ENCODE measurements at regions not wholly inside any gene's neighbourhood (a gene's known extent, or its start where the extent isn't known, plus 50 kb on each side); places are given as distances from the start of the nearest gene placed in this dataset.
A peak's percentile ranks its signal among the peaks of the same experiment; 100 is the strongest.

DNA sequence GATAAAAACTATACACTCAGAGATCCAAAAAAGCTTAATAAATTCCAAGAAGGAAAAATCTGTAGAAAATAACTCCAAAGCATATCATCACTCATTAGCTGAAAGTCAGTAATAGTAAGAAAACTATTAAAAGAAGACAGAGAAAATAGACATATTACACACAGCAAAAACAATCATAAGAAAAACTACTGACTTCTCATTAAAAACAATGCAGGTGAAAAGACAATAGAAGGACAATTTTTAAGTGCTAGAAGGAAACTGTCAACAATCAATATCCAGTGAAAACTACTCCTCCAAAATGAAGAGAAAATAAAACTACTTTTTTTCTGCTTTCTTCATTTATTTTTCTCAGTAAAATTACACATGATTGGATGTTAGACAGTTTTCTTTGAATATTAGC lies 56.5 kb downstream of the BLID start:
- no peak for ATAC-seq
- CTCF ChIA-PET, result no interaction called here
- POLR2A ChIA-PET, result no interaction called here

DNA sequence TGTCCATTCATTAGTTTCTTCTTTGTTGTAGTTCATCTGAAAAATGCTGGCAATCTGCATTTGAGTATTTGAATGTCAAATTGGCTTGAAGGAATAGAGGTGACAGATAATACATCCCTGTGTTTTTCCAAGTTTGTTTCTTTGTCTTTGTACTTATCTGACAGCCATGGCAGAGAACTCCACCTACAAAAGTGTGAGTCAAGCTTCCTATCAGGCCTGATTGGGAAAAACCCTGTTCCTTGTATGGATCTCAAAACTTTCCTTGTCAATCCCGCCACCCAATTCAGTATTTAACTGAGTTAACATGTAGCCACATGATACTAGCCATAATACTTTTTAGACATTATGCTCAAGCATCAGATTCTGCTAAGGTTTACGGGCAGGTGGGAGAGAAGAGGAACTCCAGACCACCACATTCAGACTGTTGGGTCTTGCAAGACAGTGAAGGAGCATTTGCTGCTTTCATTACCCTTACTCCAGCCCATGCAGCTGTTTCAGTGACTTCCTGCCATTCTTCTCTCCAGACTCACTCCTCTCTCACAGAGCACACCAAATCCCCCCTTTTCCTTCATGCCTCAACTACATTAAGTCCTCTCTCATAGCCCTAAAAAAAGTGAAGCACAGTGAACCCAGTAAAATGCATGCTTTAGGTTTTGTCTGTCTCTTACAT lies 65.9 kb downstream of the BLID start:
- no peak for DNase-seq (ENCODE audit: low spot score)
- POLR2A ChIA-PET, result no interaction called here
- Mint-ChIP-seq H3K4me1 (no peaks in the 10 kb centered on the region), H3K9me3 (peaks cover 19% of the 10 kb centered on the region), H3K27me3 (ENCODE audit: low read depth) (no peaks in the 10 kb centered on the region), H3K4me3 (no peak overlapping the region), H3K36me3 (peaks cover 14% of the 10 kb centered on the region; the same call in 1 of the 2 replicates), H3K27ac (no peak overlapping the region)
- CTCF ChIA-PET, result interaction anchor here (1.3 kb wide), 1 partner anchor 395 kb away, joined by 3 read pairs; no protein-coding TSS in a partner anchor
- no peak for TF ChIP-seq ZNF232 (CRISPR knock-in tag; IDR thresholded peaks at IDR 0.05)
- no peak for TF ChIP-seq ZNF416 (CRISPR knock-in tag; IDR thresholded peaks at IDR 0.05)
- TF ChIP-seq NR2C2 (CRISPR knock-in tag; IDR thresholded peaks at IDR 0.05), result no peak
- TF ChIP-seq, protein P1, sequence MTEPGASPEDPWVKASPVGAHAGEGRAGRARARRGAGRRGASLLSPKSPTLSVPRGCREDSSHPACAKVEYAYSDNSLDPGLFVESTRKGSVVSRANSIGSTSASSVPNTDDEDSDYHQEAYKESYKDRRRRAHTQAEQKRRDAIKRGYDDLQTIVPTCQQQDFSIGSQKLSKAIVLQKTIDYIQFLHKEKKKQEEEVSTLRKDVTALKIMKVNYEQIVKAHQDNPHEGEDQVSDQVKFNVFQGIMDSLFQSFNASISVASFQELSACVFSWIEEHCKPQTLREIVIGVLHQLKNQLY (CRISPR knock-in tag; IDR thresholded peaks at IDR 0.05), result no peak
- no peak for TF ChIP-seq ZNF671 (CRISPR knock-in tag; IDR thresholded peaks at IDR 0.05)
- TF ChIP-seq, protein P2, sequence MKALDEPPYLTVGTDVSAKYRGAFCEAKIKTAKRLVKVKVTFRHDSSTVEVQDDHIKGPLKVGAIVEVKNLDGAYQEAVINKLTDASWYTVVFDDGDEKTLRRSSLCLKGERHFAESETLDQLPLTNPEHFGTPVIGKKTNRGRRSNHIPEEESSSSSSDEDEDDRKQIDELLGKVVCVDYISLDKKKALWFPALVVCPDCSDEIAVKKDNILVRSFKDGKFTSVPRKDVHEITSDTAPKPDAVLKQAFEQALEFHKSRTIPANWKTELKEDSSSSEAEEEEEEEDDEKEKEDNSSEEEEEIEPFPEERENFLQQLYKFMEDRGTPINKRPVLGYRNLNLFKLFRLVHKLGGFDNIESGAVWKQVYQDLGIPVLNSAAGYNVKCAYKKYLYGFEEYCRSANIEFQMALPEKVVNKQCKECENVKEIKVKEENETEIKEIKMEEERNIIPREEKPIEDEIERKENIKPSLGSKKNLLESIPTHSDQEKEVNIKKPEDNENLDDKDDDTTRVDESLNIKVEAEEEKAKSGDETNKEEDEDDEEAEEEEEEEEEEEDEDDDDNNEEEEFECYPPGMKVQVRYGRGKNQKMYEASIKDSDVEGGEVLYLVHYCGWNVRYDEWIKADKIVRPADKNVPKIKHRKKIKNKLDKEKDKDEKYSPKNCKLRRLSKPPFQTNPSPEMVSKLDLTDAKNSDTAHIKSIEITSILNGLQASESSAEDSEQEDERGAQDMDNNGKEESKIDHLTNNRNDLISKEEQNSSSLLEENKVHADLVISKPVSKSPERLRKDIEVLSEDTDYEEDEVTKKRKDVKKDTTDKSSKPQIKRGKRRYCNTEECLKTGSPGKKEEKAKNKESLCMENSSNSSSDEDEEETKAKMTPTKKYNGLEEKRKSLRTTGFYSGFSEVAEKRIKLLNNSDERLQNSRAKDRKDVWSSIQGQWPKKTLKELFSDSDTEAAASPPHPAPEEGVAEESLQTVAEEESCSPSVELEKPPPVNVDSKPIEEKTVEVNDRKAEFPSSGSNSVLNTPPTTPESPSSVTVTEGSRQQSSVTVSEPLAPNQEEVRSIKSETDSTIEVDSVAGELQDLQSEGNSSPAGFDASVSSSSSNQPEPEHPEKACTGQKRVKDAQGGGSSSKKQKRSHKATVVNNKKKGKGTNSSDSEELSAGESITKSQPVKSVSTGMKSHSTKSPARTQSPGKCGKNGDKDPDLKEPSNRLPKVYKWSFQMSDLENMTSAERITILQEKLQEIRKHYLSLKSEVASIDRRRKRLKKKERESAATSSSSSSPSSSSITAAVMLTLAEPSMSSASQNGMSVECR (CRISPR knock-in tag; IDR thresholded peaks at IDR 0.05; ENCODE audit: borderline replicate concordance), result no peak
- TF ChIP-seq, protein P3, sequence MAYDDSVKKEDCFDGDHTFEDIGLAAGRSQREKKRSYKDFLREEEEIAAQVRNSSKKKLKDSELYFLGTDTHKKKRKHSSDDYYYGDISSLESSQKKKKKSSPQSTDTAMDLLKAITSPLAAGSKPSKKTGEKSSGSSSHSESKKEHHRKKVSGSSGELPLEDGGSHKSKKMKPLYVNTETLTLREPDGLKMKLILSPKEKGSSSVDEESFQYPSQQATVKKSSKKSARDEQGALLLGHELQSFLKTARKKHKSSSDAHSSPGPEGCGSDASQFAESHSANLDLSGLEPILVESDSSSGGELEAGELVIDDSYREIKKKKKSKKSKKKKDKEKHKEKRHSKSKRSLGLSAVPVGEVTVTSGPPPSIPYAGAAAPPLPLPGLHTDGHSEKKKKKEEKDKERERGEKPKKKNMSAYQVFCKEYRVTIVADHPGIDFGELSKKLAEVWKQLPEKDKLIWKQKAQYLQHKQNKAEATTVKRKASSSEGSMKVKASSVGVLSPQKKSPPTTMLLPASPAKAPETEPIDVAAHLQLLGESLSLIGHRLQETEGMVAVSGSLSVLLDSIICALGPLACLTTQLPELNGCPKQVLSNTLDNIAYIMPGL (CRISPR knock-in tag; IDR thresholded peaks at IDR 0.05), result no peak
- no peak for TF ChIP-seq HMGA2 (CRISPR knock-in tag; IDR thresholded peaks at IDR 0.05)
- TF ChIP-seq OVOL2 (CRISPR knock-in tag; IDR thresholded peaks at IDR 0.05; ENCODE audit: borderline replicate concordance), result no peak
- no peak for TF ChIP-seq MXD4 (CRISPR knock-in tag; IDR thresholded peaks at IDR 0.05; ENCODE audit: borderline replicate concordance)
- TF ChIP-seq, protein P4, sequence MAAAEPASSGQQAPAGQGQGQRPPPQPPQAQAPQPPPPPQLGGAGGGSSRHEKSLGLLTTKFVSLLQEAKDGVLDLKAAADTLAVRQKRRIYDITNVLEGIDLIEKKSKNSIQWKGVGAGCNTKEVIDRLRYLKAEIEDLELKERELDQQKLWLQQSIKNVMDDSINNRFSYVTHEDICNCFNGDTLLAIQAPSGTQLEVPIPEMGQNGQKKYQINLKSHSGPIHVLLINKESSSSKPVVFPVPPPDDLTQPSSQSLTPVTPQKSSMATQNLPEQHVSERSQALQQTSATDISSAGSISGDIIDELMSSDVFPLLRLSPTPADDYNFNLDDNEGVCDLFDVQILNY (CRISPR knock-in tag; IDR thresholded peaks at IDR 0.05), result no peak
- no peak for TF ChIP-seq JAZF1 (CRISPR knock-in tag; IDR thresholded peaks at IDR 0.05)
- TF ChIP-seq, protein P5, sequence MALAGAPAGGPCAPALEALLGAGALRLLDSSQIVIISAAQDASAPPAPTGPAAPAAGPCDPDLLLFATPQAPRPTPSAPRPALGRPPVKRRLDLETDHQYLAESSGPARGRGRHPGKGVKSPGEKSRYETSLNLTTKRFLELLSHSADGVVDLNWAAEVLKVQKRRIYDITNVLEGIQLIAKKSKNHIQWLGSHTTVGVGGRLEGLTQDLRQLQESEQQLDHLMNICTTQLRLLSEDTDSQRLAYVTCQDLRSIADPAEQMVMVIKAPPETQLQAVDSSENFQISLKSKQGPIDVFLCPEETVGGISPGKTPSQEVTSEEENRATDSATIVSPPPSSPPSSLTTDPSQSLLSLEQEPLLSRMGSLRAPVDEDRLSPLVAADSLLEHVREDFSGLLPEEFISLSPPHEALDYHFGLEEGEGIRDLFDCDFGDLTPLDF (CRISPR knock-in tag; IDR thresholded peaks at IDR 0.05), result no peak
- no peak for TF ChIP-seq TP53 (CRISPR knock-in tag; IDR thresholded peaks at IDR 0.05)
- TF ChIP-seq GABPB1 (CRISPR knock-in tag; IDR thresholded peaks at IDR 0.05), result no peak
- TF ChIP-seq CREM (CRISPR knock-in tag; IDR thresholded peaks at IDR 0.05), result no peak
- TF ChIP-seq, protein P6, sequence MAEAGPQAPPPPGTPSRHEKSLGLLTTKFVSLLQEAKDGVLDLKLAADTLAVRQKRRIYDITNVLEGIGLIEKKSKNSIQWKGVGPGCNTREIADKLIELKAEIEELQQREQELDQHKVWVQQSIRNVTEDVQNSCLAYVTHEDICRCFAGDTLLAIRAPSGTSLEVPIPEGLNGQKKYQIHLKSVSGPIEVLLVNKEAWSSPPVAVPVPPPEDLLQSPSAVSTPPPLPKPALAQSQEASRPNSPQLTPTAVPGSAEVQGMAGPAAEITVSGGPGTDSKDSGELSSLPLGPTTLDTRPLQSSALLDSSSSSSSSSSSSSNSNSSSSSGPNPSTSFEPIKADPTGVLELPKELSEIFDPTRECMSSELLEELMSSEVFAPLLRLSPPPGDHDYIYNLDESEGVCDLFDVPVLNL (CRISPR knock-in tag; IDR thresholded peaks at IDR 0.05; ENCODE audit: borderline replicate concordance, low read depth), result no peak
- no peak for TF ChIP-seq PRRX2 (CRISPR knock-in tag; IDR thresholded peaks at IDR 0.05)
- no peak for ATAC-seq

More for the DNA sequence above, 56.5 kb downstream of the BLID start:
- peaks cover 24% of the 10 kb centered on the region for H3K36me3 Mint-ChIP-seq
- no peak overlapping the region for H3K4me3 Mint-ChIP-seq
- TF ChIP-seq JUN (CRISPR knock-in tag; IDR thresholded peaks at IDR 0.05), result no peak
- TF ChIP-seq ZNF317 (CRISPR knock-in tag; IDR thresholded peaks at IDR 0.05; ENCODE audit: borderline replicate concordance, low read depth), result peak; percentile 95
- no peak for DNase-seq (ENCODE audit: low spot score)
- peaks cover 30% of the 10 kb centered on the region for H3K9me3 Mint-ChIP-seq
- no peak overlapping the region for H3K27ac Mint-ChIP-seq
- no peaks in the 10 kb centered on the region for H3K27me3 Mint-ChIP-seq (ENCODE audit: low read depth)
- H3K4me1 Mint-ChIP-seq, result no peaks in the 10 kb centered on the region
